Body of pancreas (tissue), 4 donors: ENCODE measurements at regions not wholly inside any gene's neighbourhood (a gene's known extent, or its start where the extent isn't known, plus 50 kb on each side); places are given as distances from the start of the nearest gene placed in this dataset.

Experiments
- ATAC-seq: fragments of 150-250 bp; one replicate; pipeline ENCODE4 v1.9.1; 2016
- DNase-seq, 4 donors: peaks; one replicate each; pipeline ENCODE4 v3.0.0-alpha.2; 2019
- H3K27ac ChIP-seq, 4 donors: fragments of 200-600 bp; sonication (generic); 1 replicate in 3 of 4; 2 replicates in 1 of 4; pipeline versions ENCODE4 v1.5.1 to v1.6.1; 2016 to 2019; ENCODE audit warnings: mild to moderate bottlenecking in 1 of 4, mixed read lengths in 1 of 4, moderate library complexity in 1 of 4
- H3K27me3 ChIP-seq, 2 donors: fragments of 200-600 bp; sonication (generic); one replicate each; pipeline ENCODE4 v1.6.0; 2016; ENCODE audit warnings: mild to moderate bottlenecking in 1 of 2
- H3K36me3 ChIP-seq, 2 donors: fragments of 200-600 bp; sonication (generic); replicated peaks in 1 of 2; 2 replicates each; pipeline ENCODE4 v1.5.1; 2016; ENCODE audit warnings: low read depth in 2 of 2; ENCODE audit not compliant: insufficient read depth in 1 of 2
- H3K4me1 ChIP-seq: fragments of 200-600 bp; sonication (generic); one replicate; pipeline ENCODE4 v1.6.0; 2016
- H3K4me3 ChIP-seq, 2 donors: fragments of 200-600 bp; sonication (generic); 1 replicate in 1 of 2; 2 replicates in 1 of 2; pipeline ENCODE4 v1.5.1; 2016 to 2019
- H3K9me3 ChIP-seq, 3 donors: fragments of 200-600 bp; sonication (generic); 1 replicate in 2 of 3; 2 replicates in 1 of 3; pipeline ENCODE4 v1.5.1; 2016
- POLR2A ChIP-seq, 3 donors: fragments of 450-650 bp; IDR thresholded peaks; one replicate each; pipeline ENCODE4 v1.6.1; 2016; ENCODE audit warnings: antibody characterized with exemption in 3 of 3, mild to moderate bottlenecking in 2 of 3
- WGBS, 2 donors: methylation state at CpG; one replicate each; pipeline ENCODE4 v1.1.5; 2017; 5-methylcytosine and 5-hydroxymethylcytosine counted together
- intact Hi-C: fragments of 100-400 bp; cut with DNase I; formaldehyde crosslinking; loops from one replicate; pipeline ENCODE4 v1.15.1; 2023
- TF ChIP-seq, protein P1 (sequence below), 7 experiments: fragments of 450-650 bp in 4 of 7; fragments of 200-600 bp in 3 of 7; sonication (generic) in 3 of 7; IDR thresholded peaks; one replicate each; pipeline ENCODE4 v1.5.1; 2016 to 2019; ENCODE audit warnings: antibody characterized with exemption in 7 of 7

DNA sequence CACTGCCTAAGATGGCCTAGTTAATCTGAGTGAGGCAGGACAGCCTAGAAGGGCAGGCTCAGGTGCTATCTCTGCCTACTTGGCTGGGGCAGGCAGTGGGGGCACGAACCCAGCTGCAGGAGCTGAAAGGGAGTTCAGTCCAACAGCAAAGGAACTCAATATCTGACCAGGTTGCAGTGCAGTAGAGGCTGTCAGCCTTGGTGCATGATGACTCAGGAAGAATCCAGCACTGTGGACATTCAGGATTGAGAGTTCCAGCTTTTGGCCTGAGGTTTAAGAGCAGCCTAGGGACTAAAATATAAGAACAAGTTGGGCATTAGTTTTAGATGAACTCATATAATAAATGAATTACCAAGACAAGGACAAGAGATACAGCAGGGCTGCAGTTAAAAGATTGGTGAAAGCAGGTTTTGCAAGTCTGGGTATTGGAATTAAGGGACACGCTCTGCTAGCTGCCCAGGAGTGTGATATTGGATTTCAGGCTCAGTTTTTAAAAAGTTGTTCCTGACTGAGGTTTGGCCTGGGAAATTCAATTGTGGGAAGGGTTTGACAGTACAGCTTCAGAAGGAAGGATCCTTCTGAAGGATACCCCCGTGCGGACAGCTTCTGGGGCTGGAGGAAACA is 64.7 kb upstream of the ATG10 start:
- intact Hi-C loops, result no loop called here
- H3K4me3 ChIP-seq, result no peak overlapping the region
- TF ChIP-seq, protein P1, sequence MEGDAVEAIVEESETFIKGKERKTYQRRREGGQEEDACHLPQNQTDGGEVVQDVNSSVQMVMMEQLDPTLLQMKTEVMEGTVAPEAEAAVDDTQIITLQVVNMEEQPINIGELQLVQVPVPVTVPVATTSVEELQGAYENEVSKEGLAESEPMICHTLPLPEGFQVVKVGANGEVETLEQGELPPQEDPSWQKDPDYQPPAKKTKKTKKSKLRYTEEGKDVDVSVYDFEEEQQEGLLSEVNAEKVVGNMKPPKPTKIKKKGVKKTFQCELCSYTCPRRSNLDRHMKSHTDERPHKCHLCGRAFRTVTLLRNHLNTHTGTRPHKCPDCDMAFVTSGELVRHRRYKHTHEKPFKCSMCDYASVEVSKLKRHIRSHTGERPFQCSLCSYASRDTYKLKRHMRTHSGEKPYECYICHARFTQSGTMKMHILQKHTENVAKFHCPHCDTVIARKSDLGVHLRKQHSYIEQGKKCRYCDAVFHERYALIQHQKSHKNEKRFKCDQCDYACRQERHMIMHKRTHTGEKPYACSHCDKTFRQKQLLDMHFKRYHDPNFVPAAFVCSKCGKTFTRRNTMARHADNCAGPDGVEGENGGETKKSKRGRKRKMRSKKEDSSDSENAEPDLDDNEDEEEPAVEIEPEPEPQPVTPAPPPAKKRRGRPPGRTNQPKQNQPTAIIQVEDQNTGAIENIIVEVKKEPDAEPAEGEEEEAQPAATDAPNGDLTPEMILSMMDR (IDR thresholded peaks at IDR 0.05), result no peak
- TF ChIP-seq POLR2A (IDR thresholded peaks at IDR 0.05), result no peak
- no peak for DNase-seq
- 72 to 77% methylated on average over 4 of the region's 4 CpGs for WGBS, 2 donors
- H3K9me3 ChIP-seq, result no peaks in the 10 kb centered on the region
- ATAC-seq, result no peak
- no peaks in the 10 kb centered on the region for H3K36me3 ChIP-seq
- H3K27me3 ChIP-seq, result no peaks in the 10 kb centered on the region
- peaks cover 9% of the 10 kb centered on the region for H3K4me1 ChIP-seq
- H3K27ac ChIP-seq, result no peak overlapping the region

DNA sequence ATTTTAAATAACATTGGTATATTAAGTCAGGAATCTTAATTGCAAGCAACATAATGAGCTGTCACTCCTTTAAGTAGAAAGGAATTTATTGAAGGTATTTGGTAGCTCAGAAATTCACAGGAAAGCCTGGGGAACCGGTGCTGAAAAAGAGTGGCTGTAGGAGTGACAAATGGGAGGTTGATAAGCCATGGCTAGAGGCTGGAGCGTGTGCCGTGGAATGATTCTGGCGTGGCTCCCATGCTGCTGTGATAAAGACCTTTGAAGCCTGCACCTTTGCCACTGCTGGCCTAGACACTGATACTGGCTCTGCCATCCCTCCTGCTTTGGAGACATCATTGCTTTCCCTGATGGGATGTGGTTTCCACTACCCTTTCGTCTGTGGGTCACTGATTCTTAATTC is 65.7 kb upstream of the ATG10 start:
- 11 to 32% methylated on average over 4 to 5 of the region's 5 CpGs for WGBS, 2 donors
- TF ChIP-seq, protein P1 (IDR thresholded peaks at IDR 0.05), result no peak
- no peak for TF ChIP-seq POLR2A (IDR thresholded peaks at IDR 0.05)
- no peaks in the 10 kb centered on the region for H3K36me3 ChIP-seq
- H3K4me1 ChIP-seq, result peaks cover 9% of the 10 kb centered on the region
- no peaks in the 10 kb centered on the region for H3K27me3 ChIP-seq
- peak; percentile 13 to 54 (median 42) for DNase-seq
- H3K9me3 ChIP-seq, result peaks cover 0 to 6% (median 0%) of the 10 kb centered on the region in 3 donors
- no peak overlapping the region for H3K27ac ChIP-seq
- ATAC-seq, result peak; percentile 50
- no peak overlapping the region for H3K4me3 ChIP-seq
- intact Hi-C loops, result no loop called here

DNA sequence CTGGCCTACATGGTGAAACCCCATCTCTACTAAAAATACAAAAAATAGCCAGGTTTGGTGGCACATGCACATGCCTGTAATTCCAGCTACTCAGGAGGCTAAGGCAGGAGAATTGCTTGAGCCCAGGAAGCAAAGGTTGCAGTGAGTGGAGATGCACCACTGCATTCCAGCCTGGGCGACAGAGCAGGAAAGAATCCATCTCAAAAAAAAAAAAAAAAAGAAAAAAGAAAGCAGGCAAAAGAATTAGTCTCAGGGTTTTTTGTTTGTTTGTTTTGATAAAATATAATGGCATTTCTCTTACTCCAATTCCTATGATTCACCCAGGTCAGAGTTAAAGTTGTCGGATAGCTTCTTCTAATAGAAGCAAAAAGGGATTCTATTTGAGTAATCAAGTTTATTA is 67.0 kb upstream of the ATG10 start:
- TF ChIP-seq, protein P1 (IDR thresholded peaks at IDR 0.05), result no peak
- no peak for TF ChIP-seq POLR2A (IDR thresholded peaks at IDR 0.05)
- DNase-seq, result no peak
- Histone ChIP-seq H3K27me3 (no peaks in the 10 kb centered on the region), H3K4me3 (no peak overlapping the region), H3K36me3 (no peaks in the 10 kb centered on the region), H3K27ac (no peak overlapping the region), H3K9me3 (peaks cover 0 to 6% (median 0%) of the 10 kb centered on the region in 3 donors), H3K4me1 (peaks cover 9% of the 10 kb centered on the region)
- intact Hi-C loops, result no loop called here
- 78 to 92% methylated on average over 2 of the region's 2 CpGs for WGBS, 2 donors
- ATAC-seq, result no peak

DNA sequence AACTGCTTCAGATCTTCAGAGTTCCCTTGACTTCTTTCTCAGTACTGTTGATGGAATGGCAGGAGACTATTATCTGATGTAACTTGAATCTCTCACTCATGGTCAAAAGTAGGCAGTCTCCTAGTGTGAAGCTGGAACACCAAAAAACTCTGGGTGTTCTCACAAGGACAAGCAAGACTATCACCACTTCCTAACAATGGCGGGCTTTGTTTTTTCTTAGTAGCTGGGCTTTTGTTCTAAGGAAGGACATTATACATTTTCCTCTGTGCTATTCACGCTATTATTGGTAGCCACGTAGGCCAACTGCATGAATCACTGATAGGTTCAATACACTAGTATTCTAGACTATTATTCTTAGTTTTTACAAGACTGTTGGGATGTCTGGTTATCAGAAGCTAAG is 67.7 kb upstream of the ATG10 start:
- Histone ChIP-seq H3K4me3 (no peak overlapping the region), H3K27me3 (no peaks in the 10 kb centered on the region), H3K9me3 (peaks cover 0 to 6% (median 0%) of the 10 kb centered on the region in 3 donors), H3K36me3 (no peaks in the 10 kb centered on the region), H3K4me1 (peaks cover 9% of the 10 kb centered on the region), H3K27ac (no peak overlapping the region)
- WGBS, 2 donors, result 94 to 96% methylated on average over 3 of the region's 3 CpGs
- intact Hi-C loops, result no loop called here
- ATAC-seq (no peak), DNase-seq (no peak)
- TF ChIP-seq, protein P1 (IDR thresholded peaks at IDR 0.05), result no peak
- TF ChIP-seq POLR2A (IDR thresholded peaks at IDR 0.05), result no peak

DNA sequence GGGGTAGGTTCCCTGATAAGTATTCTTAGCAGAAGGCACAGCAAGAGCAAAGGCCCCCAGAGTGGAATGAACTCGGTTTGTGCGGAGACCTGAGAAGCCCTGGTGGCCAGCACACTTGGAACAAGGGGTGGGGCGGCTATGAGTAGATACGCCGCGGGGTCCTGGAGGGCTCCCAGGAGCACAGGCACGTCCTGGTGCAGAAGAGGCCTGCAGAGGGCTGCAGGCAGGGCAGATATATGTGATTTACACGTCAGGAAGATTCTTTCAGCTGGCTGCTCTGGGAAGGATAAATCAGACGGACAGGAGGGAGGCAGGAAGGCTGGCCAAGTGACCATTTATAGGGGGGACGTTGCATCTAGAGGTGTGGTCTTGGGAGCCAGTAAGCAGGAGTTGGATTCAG is 70.2 kb upstream of the ATG10 start:
- Histone ChIP-seq H3K9me3 (peaks cover 0 to 6% (median 0%) of the 10 kb centered on the region in 3 donors), H3K36me3 (no peaks in the 10 kb centered on the region), H3K4me3 (no peak overlapping the region), H3K4me1 (peaks cover 5% of the 10 kb centered on the region), H3K27ac (no peak overlapping the region), H3K27me3 (no peaks in the 10 kb centered on the region)
- ATAC-seq (no peak), DNase-seq (no peak)
- intact Hi-C loops, result no loop called here
- no peak for TF ChIP-seq POLR2A (IDR thresholded peaks at IDR 0.05)
- TF ChIP-seq, protein P1 (IDR thresholded peaks at IDR 0.05), result no peak
- WGBS, 2 donors, result 85 to 88% methylated on average over 10 of the region's 10 CpGs
